Endothelial cell of umbilical vein (primary cell): ENCODE measurements at regions not wholly inside any gene's neighbourhood (a gene's known extent, or its start where the extent isn't known, plus 50 kb on each side); places are given as distances from the start of the nearest gene placed in this dataset.

Experiments
- BruUV-seq: library from RNA; stranded (reverse); fragments of 400-500 nt; replicated peaks from 2 replicates; lab custom pipeline; 2021; lab: Mats Ljungman, UMichigan
- CTCF ChIA-PET: fragments of 300-600, 350-600 bp; sonication (Branson Sonifier 250); formaldehyde crosslinking; loops from one replicate; lab custom pipeline; 2021; ENCODE audit warnings: antibody characterized with exemption, inconsistent platforms; lab: Charles Lee
- POLR2A ChIA-PET: fragments of 300-600, 350-600 bp; sonication (Branson Sonifier 250); formaldehyde crosslinking; loops from one replicate; lab custom pipeline; 2021; ENCODE audit warnings: antibody characterized with exemption, inconsistent platforms; lab: Charles Lee
- DNase-seq: peaks from one replicate; pipeline ENCODE4 v3.0.0-alpha.2; 2011; ENCODE audit warnings: low read depth, low spot score
- FAIRE-seq: peaks from 2 replicates; lab custom pipeline; 2011; peaks lifted over from hg19 to GRCh38; lab: Jason Lieb, UNC
- H2AFZ ChIP-seq: 2 replicates; pipeline ENCODE4 v1.6.0; 2012; ENCODE audit warnings: low read depth, low read length, control low read depth, inconsistent platforms
- H3K27ac ChIP-seq: 2 replicates; pipeline ENCODE4 v1.5.1; 2011; ENCODE audit warnings: low read depth, mild to moderate bottlenecking, control low read depth, low read length, moderate library complexity; ENCODE audit not compliant: insufficient read depth
- H3K27me3 ChIP-seq, 2 experiments: 2 replicates each; pipeline versions ENCODE4 v1.6.0 to v1.6.1; 2011; ENCODE audit warnings: low read length in 2 of 2, mixed read lengths in 1 of 2; ENCODE audit not compliant: control insufficient read depth in 2 of 2, insufficient read depth in 2 of 2
- H3K36me3 ChIP-seq, 2 experiments: 2 replicates in 1 of 2; 3 replicates in 1 of 2; pipeline ENCODE4 v1.5.1; 2011; ENCODE audit warnings: low read length in 2 of 2, mild to moderate bottlenecking in 1 of 2, moderate library complexity in 1 of 2; ENCODE audit not compliant: control insufficient read depth in 2 of 2, insufficient read depth in 2 of 2; ENCODE audit errors: extremely low read depth in 1 of 2
- H3K4me1 ChIP-seq: 3 replicates; pipeline ENCODE4 v1.5.1; 2011; ENCODE audit warnings: mild to moderate bottlenecking, low read length; ENCODE audit not compliant: control insufficient read depth, insufficient read depth; ENCODE audit errors: extremely low read depth
- H3K4me2 ChIP-seq: 2 replicates; pipeline ENCODE4 v1.6.1; 2011; ENCODE audit warnings: low read length, control low read depth, mixed read lengths; ENCODE audit not compliant: insufficient read depth
- H3K4me3 ChIP-seq, 3 experiments: fragments of 200-600 bp in 1 of 3; sonication (generic), shearing (Covaris generic) in 1 of 3; replicated peaks in 1 of 3; 2 replicates each; pipeline ENCODE4 v1.5.1; 2011 to 2016; ENCODE audit warnings: control low read depth in 3 of 3, low read length in 3 of 3, mild to moderate bottlenecking in 2 of 3, inconsistent platforms in 1 of 3, low read depth in 1 of 3, moderate library complexity in 1 of 3; ENCODE audit not compliant: insufficient read depth in 1 of 3
- H3K79me2 ChIP-seq: 2 replicates; pipeline ENCODE4 v1.6.0; 2012; ENCODE audit warnings: low read length, inconsistent platforms; ENCODE audit not compliant: control insufficient read depth, insufficient read depth
- H3K9ac ChIP-seq: replicated peaks from 2 replicates; pipeline ENCODE3; 2011; ENCODE audit warnings: low read length, control low read depth; ENCODE audit not compliant: insufficient read depth; ENCODE audit errors: extremely low read depth
- H3K9me1 ChIP-seq: replicated peaks from 3 replicates; pipeline ENCODE4 v1.6.0; 2011; ENCODE audit warnings: mild to moderate bottlenecking, low read length; ENCODE audit not compliant: control insufficient read depth, insufficient read depth; ENCODE audit errors: extremely low read depth
- H3K9me3 ChIP-seq: replicated peaks from 2 replicates; pipeline ENCODE4 v1.5.1; 2012; ENCODE audit warnings: low read length, inconsistent platforms; ENCODE audit not compliant: control insufficient read depth, insufficient read depth
- H4K20me1 ChIP-seq: replicated peaks from 2 replicates; pipeline ENCODE3; 2011; ENCODE audit warnings: mild to moderate bottlenecking, low read length; ENCODE audit not compliant: control insufficient read depth, insufficient read depth; ENCODE audit errors: extremely low read depth
- EZH2 ChIP-seq: IDR thresholded peaks from 2 replicates; pipeline ENCODE4 v1.6.1; 2012; ENCODE audit warnings: borderline replicate concordance, low read depth, mild to moderate bottlenecking, moderate library complexity, low read length, inconsistent platforms; ENCODE audit not compliant: severe bottlenecking
- FOS ChIP-seq: IDR thresholded peaks from 2 replicates; pipeline ENCODE4 v1.6.1; 2011; ENCODE audit warnings: mild to moderate bottlenecking, low read length, moderate library complexity, borderline replicate concordance; ENCODE audit not compliant: insufficient read depth
- GATA2 ChIP-seq: IDR thresholded peaks from 2 replicates; pipeline ENCODE4 v1.7.0; 2011; ENCODE audit warnings: low read depth, mild to moderate bottlenecking, moderate library complexity, mixed read lengths, low read length; ENCODE audit not compliant: insufficient read length, insufficient read depth
- JUN ChIP-seq: IDR thresholded peaks from 2 replicates; pipeline ENCODE4 v1.6.1; 2011; ENCODE audit warnings: borderline replicate concordance, low read depth; ENCODE audit not compliant: insufficient read length, insufficient read depth
- MYC ChIP-seq: IDR thresholded peaks from one replicate; pipeline ENCODE4 v1.6.1; 2011; ENCODE audit warnings: mild to moderate bottlenecking, low read depth, low read length
- POLR2A ChIP-seq: IDR thresholded peaks from 2 replicates; pipeline ENCODE4 v1.6.1; 2012; ENCODE audit warnings: low read depth, mild to moderate bottlenecking, control low read depth, low read length
- POLR2AphosphoS5 ChIP-seq: IDR thresholded peaks from 2 replicates; pipeline ENCODE4 v1.6.1; 2012; ENCODE audit warnings: low read depth, mild to moderate bottlenecking, control low read depth, low read length, moderate library complexity; ENCODE audit not compliant: insufficient read depth
- dilution Hi-C: fragments of 300-500 bp; cut with MboI; formaldehyde crosslinking; loops from one replicate; pipeline ENCODE4 v1.15.0; 2019; ENCODE audit warnings: low sequenced_read_pairs; ENCODE audit not compliant: extremely low pct_ligation_motif_present
- intact Hi-C: fragments of 100-400 bp; cut with micrococcal nuclease; formaldehyde crosslinking; loops from one replicate; pipeline ENCODE4 v1.10.0; 2022
- TF ChIP-seq, protein P1 (sequence below): IDR thresholded peaks from 2 replicates; pipeline ENCODE4 v1.6.1; 2011; ENCODE audit not compliant: insufficient read depth, insufficient read length
- TF ChIP-seq, protein P2 (sequence below), 2 donors: IDR thresholded peaks; 1 replicate in 1 of 2; 2 replicates in 1 of 2; pipeline ENCODE4 v1.5.1; 2011; ENCODE audit warnings: low read length in 2 of 2, mild to moderate bottlenecking in 2 of 2, moderate library complexity in 2 of 2, control low read depth in 1 of 2, inconsistent platforms in 1 of 2, low read depth in 1 of 2; ENCODE audit not compliant: insufficient read depth in 1 of 2; ENCODE audit errors: extremely low read depth in 1 of 2

DNA sequence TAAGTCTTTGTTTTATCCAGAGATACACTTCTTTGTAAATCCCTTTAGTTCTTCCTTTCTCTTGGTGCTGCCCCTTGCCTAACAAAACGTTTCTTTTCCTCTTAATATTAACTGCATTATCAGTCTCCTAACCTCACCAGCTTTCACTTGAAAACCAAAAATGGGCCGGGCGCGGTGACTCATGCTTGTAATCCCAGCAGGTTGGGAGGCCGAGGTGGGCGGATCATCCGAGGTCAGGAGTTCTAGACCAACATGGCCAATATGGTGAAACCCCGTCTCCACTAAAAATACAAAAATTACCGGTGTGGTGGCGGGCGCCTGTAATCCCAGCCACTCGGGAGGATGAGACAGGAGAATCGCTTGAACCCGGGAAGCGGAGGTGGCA is 329.8 kb upstream of the MIR17HG start:
- dilution Hi-C loops: no loop called here
- ChIA-PET POLR2A (no interaction called here), CTCF (interaction anchor here (1.5 kb wide), 1 partner anchor 9 kb away, joined by 3 read pairs; no protein-coding TSS in a partner anchor)
- Histone ChIP-seq H3K27me3 (no peaks in the 10 kb centered on the region), H3K36me3 (no peaks in the 10 kb centered on the region), H3K4me2 (no peak overlapping the region), H4K20me1 (no peaks in the 10 kb centered on the region), H3K79me2 (no peaks in the 10 kb centered on the region), H3K9me1 (no peaks in the 10 kb centered on the region), H3K9ac (no peak overlapping the region), H3K9me3 (no peaks in the 10 kb centered on the region), H3K4me1 (no peaks in the 10 kb centered on the region), H3K4me3 (no peak overlapping the region), H3K27ac (no peak overlapping the region), H2AFZ (no peak overlapping the region)
- BruUV-seq: no TSS peak
- intact Hi-C loops: loop anchor here (5.0 kb wide), 1 partner anchor 150 kb away; no protein-coding TSS in a partner anchor
- DNase-seq (no peak), FAIRE-seq (no peak)
- TF ChIP-seq POLR2A (no peak), JUN (no peak), EZH2 (no peak), MYC (no peak), FOS (no peak), GATA2 (no peak), POLR2AphosphoS5 (no peak)
- TF ChIP-seq, protein P1, sequence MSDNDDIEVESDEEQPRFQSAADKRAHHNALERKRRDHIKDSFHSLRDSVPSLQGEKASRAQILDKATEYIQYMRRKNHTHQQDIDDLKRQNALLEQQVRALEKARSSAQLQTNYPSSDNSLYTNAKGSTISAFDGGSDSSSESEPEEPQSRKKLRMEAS: no peak
- TF ChIP-seq, protein P2, sequence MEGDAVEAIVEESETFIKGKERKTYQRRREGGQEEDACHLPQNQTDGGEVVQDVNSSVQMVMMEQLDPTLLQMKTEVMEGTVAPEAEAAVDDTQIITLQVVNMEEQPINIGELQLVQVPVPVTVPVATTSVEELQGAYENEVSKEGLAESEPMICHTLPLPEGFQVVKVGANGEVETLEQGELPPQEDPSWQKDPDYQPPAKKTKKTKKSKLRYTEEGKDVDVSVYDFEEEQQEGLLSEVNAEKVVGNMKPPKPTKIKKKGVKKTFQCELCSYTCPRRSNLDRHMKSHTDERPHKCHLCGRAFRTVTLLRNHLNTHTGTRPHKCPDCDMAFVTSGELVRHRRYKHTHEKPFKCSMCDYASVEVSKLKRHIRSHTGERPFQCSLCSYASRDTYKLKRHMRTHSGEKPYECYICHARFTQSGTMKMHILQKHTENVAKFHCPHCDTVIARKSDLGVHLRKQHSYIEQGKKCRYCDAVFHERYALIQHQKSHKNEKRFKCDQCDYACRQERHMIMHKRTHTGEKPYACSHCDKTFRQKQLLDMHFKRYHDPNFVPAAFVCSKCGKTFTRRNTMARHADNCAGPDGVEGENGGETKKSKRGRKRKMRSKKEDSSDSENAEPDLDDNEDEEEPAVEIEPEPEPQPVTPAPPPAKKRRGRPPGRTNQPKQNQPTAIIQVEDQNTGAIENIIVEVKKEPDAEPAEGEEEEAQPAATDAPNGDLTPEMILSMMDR (IDR thresholded peaks at IDR 0.05; ENCODE audit: extremely low read depth in 1 of 2, insufficient read depth in 1 of 2, low read depth in 1 of 2, low read length in 2 of 2): no peak
